OCI-LY7 (cell line): ENCODE measurements at regions not wholly inside any gene's neighbourhood (a gene's known extent, or its start where the extent isn't known, plus 50 kb on each side); places are given as distances from the start of the nearest gene placed in this dataset.

Source experiments
- BruUV-seq: library from RNA; stranded (reverse); fragments of 400-500 nt; replicated peaks from 2 replicates; lab custom pipeline; 2021; lab: Mats Ljungman, UMichigan
- CTCF ChIA-PET: fragments of 300-600 bp; sonication (Branson Sonifier 250); formaldehyde crosslinking; loops from one replicate; lab custom pipeline; 2022; ENCODE audit warnings: antibody characterized with exemption; ENCODE audit not compliant: unreplicated experiment; lab: Charles Lee
- POLR2A ChIA-PET: fragments of 300-600 bp; sonication (Branson Sonifier 250); formaldehyde crosslinking; loops from one replicate; lab custom pipeline; 2022; ENCODE audit warnings: antibody characterized with exemption; lab: Charles Lee
- DNase-seq: peaks from one replicate; pipeline ENCODE4 v3.0.0-alpha.2; 2015; ENCODE audit warnings: low spot score
- H2AFZ ChIP-seq: fragments of 200-600 bp; sonication (generic), shearing (Covaris generic); 2 replicates; pipeline ENCODE4 v1.6.1; 2014; ENCODE audit warnings: mild to moderate bottlenecking, antibody characterized with exemption, low read length, moderate library complexity
- H3K27ac ChIP-seq: fragments of 200-600 bp; sonication (generic); 2 replicates; pipeline ENCODE4 v1.5.1; 2014; ENCODE audit warnings: mixed run types, low read depth, mild to moderate bottlenecking, moderate library complexity, low read length, inconsistent platforms; ENCODE audit not compliant: poor library complexity, severe bottlenecking
- H3K36me3 ChIP-seq: fragments of 200-600 bp; sonication (generic); 2 replicates; pipeline ENCODE4 v1.6.1; 2014; ENCODE audit warnings: mild to moderate bottlenecking, antibody characterized with exemption, low read length, moderate library complexity, mixed read lengths; ENCODE audit not compliant: insufficient read depth
- H3K4me1 ChIP-seq: fragments of 200-600 bp; sonication (generic); 2 replicates; pipeline ENCODE4 v1.5.1; 2014; ENCODE audit warnings: mild to moderate bottlenecking, low read length; ENCODE audit not compliant: insufficient read depth, poor library complexity, severe bottlenecking
- H3K4me2 ChIP-seq: fragments of 200-600 bp; sonication (generic); 2 replicates; pipeline ENCODE4 v1.6.1; 2014; ENCODE audit warnings: mild to moderate bottlenecking, low read length
- H3K4me3 ChIP-seq: fragments of 200-600 bp; sonication (generic); 2 replicates; pipeline ENCODE4 v1.5.1; 2014; ENCODE audit warnings: mild to moderate bottlenecking, low read depth, low read length; ENCODE audit not compliant: poor library complexity, severe bottlenecking
- H3K79me2 ChIP-seq: fragments of 200-600 bp; sonication (generic); 2 replicates; pipeline ENCODE4 v1.6.1; 2016; ENCODE audit warnings: low read depth, mild to moderate bottlenecking, low read length, moderate library complexity, mixed read lengths; ENCODE audit not compliant: insufficient read depth
- H3K9me2 ChIP-seq: fragments of 200-600 bp; sonication (generic); 2 replicates; pipeline ENCODE4 v1.6.1; 2016; ENCODE audit warnings: mild to moderate bottlenecking, low read length, mixed read lengths; ENCODE audit not compliant: insufficient read depth
- H3K9me3 ChIP-seq: fragments of 200-600 bp; sonication (generic); 2 replicates; pipeline ENCODE4 v1.6.1; 2014; ENCODE audit warnings: mild to moderate bottlenecking, mixed run types, low read length, mixed read lengths
- H4K20me1 ChIP-seq: fragments of 200-600 bp; sonication (generic); 2 replicates; pipeline ENCODE4 v1.6.1; 2014; ENCODE audit warnings: mild to moderate bottlenecking, antibody characterized with exemption, low read length, moderate library complexity, mixed read lengths; ENCODE audit not compliant: insufficient read depth
- EZH2phosphoT487 ChIP-seq: fragments of 200-600 bp; sonication (generic); IDR thresholded peaks from 2 replicates; pipeline ENCODE4 v1.6.1; 2018; ENCODE audit warnings: low read depth, borderline replicate concordance, mild to moderate bottlenecking, mixed run types, antibody characterized with exemption, low read length, moderate library complexity, mixed read lengths
- intact Hi-C: fragments of 100-400 bp; cut with micrococcal nuclease; formaldehyde crosslinking; loops from one replicate; pipeline ENCODE4 v1.10.0; 2022; ENCODE audit not compliant: unreplicated experiment
- TF ChIP-seq, protein P1 (sequence below): fragments of 200-600 bp; sonication (generic); conservative IDR thresholded peaks from 2 replicates; pipeline ENCODE4 v1.5.1; 2014; ENCODE audit warnings: mild to moderate bottlenecking, antibody characterized with exemption, low read length, moderate library complexity, mixed read lengths

DNA sequence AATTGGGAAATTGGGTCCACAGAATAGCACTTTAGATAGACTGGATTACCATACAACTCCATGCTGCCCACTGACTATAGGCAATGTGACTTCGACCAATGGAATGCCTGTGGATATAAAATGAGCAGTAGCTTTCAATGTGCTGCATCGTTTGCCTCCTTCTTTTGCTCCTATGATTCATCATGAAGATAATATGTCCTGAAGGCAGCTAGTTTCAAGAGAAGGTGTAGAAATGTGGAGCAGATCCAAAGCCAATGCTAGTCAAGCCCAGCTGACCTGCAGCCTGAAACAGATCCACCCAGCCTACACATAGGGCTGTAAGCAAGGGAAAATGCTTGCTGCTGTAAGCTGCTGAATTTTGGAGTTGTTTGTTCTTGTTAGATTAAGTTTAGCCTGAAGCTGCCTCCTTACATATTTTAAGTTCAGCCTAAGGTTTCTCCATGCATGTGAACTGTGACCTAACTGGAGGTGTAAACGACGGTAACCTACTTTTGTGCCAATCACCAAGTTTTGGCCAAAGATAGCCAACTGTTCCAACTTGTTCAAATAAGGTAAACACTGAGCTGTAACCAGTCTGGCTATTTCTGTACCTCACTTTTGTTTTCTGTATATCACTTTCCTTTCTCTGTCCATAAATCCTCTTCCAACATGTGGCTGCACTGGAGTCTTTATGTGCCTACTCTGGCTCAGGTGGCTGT lies 169.1 kb upstream of the AVPR1A start:
- no peaks in the 10 kb centered on the region for H3K9me3 ChIP-seq
- no peaks in the 10 kb centered on the region for H3K9me2 ChIP-seq
- no peaks in the 10 kb centered on the region for H3K4me1 ChIP-seq
- BruUV-seq = no TSS peak
- H3K79me2 ChIP-seq = no peaks in the 10 kb centered on the region
- H2AFZ ChIP-seq = no peak overlapping the region
- no peak overlapping the region for H3K4me2 ChIP-seq
- POLR2A ChIA-PET = no interaction called here
- no peak for DNase-seq
- H3K27ac ChIP-seq = no peak overlapping the region
- H4K20me1 ChIP-seq = no peaks in the 10 kb centered on the region
- TF ChIP-seq EZH2phosphoT487 = no peak
- TF ChIP-seq, protein P1, sequence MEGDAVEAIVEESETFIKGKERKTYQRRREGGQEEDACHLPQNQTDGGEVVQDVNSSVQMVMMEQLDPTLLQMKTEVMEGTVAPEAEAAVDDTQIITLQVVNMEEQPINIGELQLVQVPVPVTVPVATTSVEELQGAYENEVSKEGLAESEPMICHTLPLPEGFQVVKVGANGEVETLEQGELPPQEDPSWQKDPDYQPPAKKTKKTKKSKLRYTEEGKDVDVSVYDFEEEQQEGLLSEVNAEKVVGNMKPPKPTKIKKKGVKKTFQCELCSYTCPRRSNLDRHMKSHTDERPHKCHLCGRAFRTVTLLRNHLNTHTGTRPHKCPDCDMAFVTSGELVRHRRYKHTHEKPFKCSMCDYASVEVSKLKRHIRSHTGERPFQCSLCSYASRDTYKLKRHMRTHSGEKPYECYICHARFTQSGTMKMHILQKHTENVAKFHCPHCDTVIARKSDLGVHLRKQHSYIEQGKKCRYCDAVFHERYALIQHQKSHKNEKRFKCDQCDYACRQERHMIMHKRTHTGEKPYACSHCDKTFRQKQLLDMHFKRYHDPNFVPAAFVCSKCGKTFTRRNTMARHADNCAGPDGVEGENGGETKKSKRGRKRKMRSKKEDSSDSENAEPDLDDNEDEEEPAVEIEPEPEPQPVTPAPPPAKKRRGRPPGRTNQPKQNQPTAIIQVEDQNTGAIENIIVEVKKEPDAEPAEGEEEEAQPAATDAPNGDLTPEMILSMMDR = no peak
- CTCF ChIA-PET = no interaction called here
- H3K36me3 ChIP-seq = no peaks in the 10 kb centered on the region
- H3K4me3 ChIP-seq = no peak overlapping the region
- intact Hi-C loops = no loop called here

DNA sequence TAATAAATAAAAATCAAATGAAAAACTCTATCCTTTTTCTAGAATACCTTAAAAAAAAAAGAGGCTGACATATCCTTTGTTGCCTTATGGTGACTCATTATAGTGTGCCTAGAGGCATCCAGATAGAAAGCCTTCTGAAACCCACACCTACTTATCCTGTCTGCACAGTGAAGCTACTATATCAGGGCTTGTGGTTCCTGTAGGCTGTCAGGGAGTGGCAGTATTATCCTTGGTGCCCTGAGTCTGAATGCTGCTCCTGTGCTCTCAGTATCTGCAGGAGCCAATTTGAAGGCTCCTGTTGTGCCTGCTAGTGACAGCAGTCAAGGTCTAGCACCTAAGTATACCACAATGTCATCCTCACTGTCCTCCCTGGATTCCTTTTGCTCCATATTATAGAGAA lies 168.4 kb upstream of the AVPR1A start:
- POLR2A ChIA-PET = no interaction called here
- no peaks in the 10 kb centered on the region for H3K9me2 ChIP-seq
- CTCF ChIA-PET = no interaction called here
- no peak for DNase-seq
- no peaks in the 10 kb centered on the region for H3K9me3 ChIP-seq
- no peaks in the 10 kb centered on the region for H3K79me2 ChIP-seq
- no peak overlapping the region for H3K4me2 ChIP-seq
- no peak overlapping the region for H3K4me3 ChIP-seq
- TF ChIP-seq EZH2phosphoT487 = no peak
- TF ChIP-seq, protein P1 = no peak
- BruUV-seq = no TSS peak
- no peak overlapping the region for H2AFZ ChIP-seq
- no peak overlapping the region for H3K27ac ChIP-seq
- H3K4me1 ChIP-seq = no peaks in the 10 kb centered on the region
- intact Hi-C loops = no loop called here
- no peaks in the 10 kb centered on the region for H4K20me1 ChIP-seq
- no peaks in the 10 kb centered on the region for H3K36me3 ChIP-seq

DNA sequence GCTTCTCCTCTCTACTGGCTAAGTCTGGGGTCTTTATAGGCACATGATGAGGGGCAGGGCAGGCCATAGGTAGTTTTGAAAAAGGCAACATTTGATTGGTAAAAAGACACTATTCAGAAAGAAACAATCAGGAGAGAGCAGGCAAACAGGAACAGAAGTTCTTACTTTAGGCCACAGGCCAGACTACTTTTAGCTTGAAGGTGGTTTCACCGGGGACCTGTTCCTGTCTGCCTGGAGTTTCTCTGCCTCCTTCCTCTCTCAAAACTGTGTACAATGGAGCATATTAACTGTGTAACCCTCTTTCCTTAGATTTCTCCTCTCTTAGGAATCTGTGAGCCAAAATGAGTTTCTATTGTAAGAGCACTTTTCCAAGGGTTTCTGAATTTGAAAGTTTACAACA lies 167.9 kb upstream of the AVPR1A start:
- no peak overlapping the region for H3K27ac ChIP-seq
- no peaks in the 10 kb centered on the region for H3K4me1 ChIP-seq
- TF ChIP-seq, protein P1 = no peak
- no peak for TF ChIP-seq EZH2phosphoT487
- no peaks in the 10 kb centered on the region for H3K36me3 ChIP-seq
- H4K20me1 ChIP-seq = no peaks in the 10 kb centered on the region
- ChIA-PET POLR2A (no interaction called here), CTCF (no interaction called here)
- no peak overlapping the region for H2AFZ ChIP-seq
- no peaks in the 10 kb centered on the region for H3K9me3 ChIP-seq
- intact Hi-C loops = no loop called here
- no peaks in the 10 kb centered on the region for H3K9me2 ChIP-seq
- no TSS peak for BruUV-seq
- H3K4me2 ChIP-seq = no peak overlapping the region
- no peaks in the 10 kb centered on the region for H3K79me2 ChIP-seq
- no peak overlapping the region for H3K4me3 ChIP-seq
- DNase-seq = no peak
